HG03108 (cell line): ENCODE measurements at regions not wholly inside any gene's neighbourhood (a gene's known extent, or its start where the extent isn't known, plus 50 kb on each side); places are given as distances from the start of the nearest gene placed in this dataset.

Experiments used
- ATAC-seq: cut with Tn5 transposase; IDR thresholded peaks from one replicate; pipeline ENCODE4 v1.9.1; 2021; ENCODE audit warnings: moderate library complexity; ENCODE audit not compliant: unreplicated experiment

DNA sequence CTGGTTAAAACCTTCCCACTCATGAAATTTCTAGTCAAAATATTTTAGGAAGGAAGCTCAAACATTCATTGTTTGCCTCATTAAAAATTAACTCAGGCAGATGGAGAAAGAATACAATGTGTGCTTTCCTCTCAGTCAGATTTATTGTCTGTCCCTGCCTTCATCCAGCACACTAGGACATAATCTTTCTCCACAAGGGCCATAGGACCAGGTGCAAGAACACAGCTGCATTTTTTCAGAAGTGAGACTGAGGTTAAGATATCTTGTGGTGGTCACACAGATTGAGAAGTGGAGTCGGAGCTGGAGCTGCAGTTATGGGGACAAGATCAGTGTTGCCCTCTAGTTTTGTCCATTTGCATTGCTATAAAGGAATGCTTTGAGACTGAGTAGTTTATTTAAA lies 666.3 kb downstream of the CCSER2 start:
- ATAC-seq: no peak

DNA sequence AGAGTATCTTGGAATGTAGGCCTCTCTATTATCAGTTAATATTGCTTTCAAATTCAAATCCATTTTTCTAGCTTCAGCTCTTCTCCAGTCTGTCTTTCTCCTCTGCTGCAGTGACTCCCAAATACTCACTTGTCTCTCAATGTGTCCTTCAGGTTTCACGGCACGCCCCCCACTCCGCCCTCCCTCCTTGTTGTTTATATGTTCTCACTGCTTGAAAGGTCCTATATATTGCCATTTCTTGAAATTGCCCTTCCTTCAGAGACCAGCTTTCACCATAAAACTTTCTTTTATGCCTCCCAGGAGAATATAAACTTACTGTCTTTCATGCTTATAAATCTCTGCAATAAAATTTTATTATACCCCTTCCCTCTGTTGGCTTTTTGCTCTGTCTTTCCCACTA lies 668.2 kb downstream of the CCSER2 start:
- no peak for ATAC-seq

DNA sequence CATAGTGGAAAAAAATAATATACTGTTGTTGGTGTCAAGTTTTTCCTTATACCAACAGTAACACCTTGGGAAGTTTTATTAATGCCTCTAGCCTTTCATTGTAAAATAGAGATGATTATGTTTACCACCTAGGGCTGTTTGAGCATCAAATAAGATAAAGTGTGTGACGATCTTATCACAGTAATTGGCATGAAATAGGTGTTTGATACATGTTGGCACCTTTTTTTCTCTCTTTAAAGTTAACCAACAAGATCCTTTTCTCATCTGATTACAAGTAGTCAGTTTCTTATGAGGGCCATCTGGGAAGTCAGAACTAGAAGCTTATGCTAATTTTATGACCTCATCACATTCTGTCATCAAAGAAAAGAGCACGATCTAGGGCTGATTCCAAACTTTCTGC lies 669.5 kb downstream of the CCSER2 start:
- ATAC-seq: no peak

DNA sequence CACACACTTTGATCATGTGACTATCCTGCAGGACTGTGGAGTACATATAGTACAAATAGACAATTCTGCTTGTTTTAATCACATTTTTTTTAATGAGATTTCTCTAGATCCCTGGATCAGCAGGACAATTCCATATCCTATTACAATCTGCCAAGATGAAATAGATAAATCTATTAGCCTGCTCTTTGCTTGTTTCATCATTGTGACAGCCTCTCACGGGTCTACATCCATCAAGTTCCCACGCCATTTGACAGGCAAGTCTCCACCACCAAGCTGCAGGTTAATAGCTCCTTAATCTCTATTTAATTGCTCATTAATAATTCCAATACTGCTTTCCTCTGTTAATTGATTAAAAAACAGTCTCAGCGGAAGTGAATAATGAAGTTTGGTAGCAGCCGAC lies 671.5 kb downstream of the CCSER2 start:
- ATAC-seq: no peak

DNA sequence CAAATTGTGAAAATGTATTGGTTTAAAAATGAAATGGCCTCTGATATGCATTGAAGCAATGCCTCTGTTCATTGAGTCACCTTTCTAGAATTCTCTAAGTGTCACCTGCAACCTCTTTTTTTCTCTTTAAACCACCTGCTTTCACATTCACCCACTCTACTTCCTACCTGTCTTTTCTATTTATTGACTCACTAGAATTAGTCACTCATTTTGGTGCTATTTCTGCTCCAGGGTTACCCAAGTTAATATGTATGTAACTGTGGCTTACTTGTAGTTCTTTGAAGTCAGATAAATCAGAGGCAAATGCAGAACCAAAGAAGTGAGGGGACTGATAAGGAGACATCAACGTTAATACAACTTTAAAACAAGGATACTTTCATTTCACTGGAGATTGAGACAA lies 674.7 kb downstream of the CCSER2 start:
- peak; percentile 56 for ATAC-seq

DNA sequence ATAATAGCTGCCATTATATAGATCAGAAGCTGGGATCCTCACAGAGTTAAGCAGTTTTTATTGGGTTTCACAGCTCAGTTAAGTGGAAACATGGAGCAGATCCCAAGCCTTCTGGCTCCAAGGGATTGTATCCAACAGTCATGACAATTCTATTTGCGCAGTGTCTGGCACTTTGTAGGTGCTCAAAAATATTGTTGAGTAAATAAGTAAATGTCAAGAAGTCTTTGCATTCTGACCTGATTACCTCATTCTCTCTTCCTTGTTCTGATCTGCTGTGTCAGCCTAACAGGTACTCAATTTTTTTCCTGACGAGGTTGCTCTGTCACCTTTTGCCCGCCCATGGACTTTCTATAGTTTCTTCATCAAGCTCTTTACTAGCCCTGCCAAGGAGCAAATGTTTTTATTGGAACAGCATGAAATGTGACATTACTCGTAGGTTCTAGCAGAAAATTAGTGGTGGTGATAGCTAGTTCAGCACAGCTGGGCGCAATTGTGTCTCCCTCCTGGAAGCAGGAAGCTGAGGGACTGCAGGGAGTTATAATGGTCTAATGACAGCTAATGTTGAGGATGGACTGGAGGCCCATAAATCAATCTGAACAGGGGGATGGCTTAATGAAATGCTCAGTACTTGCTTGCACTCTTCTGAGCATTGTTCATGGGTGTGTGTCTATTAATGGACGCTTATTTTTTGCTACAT lies 680.2 kb downstream of the CCSER2 start:
- ATAC-seq: no peak

DNA sequence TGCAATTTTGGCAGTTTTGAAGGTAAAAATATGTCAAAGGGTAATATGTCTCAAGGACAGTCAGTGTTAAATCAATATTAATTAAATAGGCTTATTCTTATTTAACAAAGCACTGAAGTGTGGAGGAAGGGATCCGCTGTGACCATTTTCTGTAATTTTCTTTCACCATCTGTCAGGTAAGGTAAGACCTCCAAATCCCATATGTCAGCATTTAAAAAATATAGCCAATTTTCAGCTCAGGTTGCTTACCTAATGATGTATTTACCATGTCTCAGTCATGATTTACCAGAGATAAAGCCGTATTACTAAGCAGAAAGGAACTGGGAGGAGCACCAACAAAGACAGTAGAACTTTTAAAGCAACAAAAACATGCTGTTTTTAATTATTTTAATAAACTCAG lies 683.9 kb downstream of the CCSER2 start:
- ATAC-seq: no peak

DNA sequence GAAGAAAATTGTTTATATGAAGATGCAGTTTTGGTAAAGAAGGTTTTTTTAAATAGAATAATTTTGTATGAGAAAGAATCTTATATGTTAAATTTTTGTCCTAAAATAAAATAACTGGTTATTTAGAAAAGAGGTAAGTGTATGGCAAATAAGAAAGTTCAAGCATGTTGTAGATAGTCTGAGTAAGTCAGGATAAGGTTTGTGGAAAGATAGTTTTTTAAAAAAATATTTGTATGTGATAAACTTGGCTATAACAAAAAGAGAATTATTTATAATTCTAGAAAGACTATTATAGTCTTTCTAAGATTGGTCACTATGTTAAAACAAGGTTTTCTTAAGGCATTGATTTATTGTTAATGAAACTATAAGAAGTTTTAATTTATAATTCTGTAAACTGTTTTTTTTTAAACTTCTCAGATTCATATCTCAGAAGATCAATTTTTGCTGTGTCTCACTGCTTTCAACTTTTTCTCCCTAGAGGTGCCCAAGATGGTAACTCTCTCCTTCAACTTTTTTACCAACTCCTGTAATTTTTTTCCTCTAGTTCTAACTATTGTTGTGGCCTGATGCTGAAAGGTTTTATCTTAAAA lies 698.6 kb downstream of the CCSER2 start:
- no peak for ATAC-seq

DNA sequence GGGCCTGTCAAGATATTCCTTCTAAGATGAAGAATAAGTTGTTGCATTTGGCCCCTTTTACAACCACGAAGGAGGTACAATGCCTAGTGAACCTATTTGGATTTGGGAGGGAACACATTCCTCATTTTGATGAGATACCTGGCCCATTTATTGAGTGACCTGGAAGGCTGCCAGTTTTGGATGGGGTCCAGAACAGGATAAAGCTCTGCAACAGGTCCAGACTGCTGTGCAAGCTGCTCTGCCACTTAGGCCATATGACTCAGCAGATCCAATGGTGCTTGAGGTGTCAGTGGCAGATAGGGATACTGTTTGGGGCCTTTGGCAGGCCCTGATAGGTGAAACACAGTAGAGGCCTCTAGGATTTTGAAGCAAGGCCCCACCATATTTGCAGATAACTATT lies 704.6 kb downstream of the CCSER2 start:
- ATAC-seq: no peak

DNA sequence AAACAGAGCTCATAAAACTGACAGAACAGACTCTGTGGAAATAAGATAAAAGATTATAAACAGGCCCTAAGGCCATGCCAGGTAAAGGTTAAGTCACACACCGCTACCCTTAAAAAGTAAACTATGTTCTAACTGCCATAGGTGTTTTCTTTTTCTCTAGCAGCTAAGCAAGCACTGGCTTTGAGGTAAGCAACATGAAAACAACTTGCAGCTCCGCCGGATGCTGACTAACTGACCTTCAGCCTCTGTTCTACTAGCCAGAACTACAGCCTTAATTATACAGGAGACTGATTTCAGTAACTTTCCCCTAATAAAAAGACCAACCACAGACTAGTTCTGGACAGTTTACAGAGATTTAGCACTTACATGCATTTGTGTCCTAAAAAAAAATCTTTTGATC lies 708.3 kb downstream of the CCSER2 start:
- ATAC-seq: no peak

DNA sequence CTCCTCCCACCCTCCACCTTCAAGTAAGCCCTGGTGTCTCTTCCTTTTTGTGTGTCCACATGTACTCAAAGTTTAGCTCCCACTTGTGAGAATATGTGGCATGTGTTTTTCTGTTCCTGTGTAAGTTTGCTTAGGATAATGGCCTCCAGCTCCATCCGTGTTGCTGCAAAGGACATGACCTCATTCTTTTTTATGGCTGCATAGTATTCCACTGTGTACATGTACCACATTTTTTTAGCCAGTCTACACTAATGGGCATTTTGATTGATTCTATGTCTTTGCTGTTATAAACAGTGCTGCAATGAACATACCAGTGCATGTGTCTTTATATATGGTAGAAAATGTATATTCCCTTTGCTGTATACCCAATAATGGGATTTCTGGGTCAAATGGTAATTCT lies 710.9 kb downstream of the CCSER2 start:
- ATAC-seq: no peak

DNA sequence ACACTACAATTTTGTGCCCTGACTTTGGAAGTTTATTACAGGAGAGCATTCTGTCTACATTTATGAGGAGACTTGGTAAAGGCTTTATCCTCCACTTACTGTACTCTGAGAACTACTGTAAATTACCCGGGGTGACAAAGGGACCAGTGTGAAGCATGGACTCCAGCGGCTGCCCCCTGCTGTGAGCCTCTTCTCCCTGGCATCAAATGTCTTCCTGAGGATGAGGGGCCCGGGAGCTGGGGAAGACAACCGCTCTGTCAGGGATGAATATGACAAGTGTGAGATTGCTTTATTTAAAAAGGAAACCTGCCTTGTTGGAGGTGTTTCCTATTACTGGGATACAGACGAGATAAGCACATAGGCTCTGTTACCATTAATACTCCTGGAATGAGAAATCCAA lies 714.8 kb downstream of the CCSER2 start:
- no peak for ATAC-seq

DNA sequence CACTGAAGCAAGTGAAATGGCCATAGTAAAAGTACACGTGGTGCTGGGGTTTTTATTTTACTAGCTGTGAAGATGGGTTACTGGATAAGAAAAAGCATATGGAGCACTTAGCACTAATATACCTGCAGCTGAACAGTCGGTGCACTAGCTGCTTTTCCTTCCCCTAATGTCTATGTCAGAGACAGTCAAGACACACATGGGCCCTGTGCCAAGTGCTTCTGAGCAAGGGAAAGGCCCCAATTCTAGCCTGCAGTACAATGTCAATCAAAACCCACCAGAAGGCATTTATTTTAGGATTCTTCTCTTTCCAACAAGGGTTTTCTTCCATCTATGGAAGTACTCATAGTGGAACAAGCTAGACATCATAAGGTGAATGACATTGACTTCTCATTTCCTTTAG lies 716.7 kb downstream of the CCSER2 start:
- ATAC-seq: no peak

DNA sequence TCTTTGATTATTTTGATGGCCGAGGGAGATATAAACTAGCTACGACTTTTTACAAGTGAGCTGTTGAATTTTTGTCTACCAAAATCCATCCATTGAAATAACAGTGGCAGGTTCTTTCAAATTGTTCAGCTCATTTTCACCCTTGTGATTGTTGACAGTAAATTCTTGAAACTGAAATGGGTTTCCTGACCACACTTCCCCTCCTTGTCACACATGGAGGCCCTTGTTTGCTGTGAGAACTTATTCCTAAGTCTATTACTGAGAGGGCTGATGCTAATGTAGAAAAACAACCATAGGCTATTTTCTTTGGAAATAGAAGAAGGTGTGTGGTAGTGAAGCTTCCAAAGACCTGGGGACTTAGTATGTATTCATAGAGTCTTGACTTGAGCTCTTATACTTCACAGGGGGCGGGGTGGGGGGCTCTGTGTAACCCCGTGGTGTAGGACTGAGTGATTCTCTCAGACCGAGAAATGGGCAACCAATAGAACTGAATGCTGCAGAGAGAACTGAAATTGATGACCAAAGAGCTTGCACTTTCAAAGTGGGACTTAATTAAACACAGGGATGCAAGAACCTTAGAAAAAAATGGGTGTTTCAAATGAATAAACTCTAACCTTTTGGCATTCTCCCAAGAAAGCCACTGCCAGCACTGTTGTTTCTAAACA lies 718.9 kb downstream of the CCSER2 start:
- ATAC-seq: no peak

DNA sequence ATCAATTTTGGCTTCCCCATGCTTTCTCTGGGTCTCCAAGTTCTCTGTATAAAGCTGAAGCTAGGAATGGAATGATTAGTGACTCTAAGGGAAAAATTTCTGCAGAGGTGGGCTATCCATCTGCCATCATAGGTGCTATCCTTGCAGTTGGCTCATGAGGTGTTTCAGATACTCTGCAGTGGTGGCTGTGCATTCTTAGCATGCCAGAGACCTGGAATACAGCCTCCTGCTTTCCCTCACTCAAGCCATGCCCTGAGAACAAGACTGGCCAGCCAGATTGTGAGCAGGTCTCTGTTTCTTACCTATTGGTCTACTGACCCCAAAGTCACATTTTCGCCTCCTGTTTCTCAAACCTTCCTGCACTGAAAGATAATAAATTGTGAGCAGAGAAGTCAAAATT lies 719.6 kb downstream of the CCSER2 start:
- ATAC-seq: no peak

DNA sequence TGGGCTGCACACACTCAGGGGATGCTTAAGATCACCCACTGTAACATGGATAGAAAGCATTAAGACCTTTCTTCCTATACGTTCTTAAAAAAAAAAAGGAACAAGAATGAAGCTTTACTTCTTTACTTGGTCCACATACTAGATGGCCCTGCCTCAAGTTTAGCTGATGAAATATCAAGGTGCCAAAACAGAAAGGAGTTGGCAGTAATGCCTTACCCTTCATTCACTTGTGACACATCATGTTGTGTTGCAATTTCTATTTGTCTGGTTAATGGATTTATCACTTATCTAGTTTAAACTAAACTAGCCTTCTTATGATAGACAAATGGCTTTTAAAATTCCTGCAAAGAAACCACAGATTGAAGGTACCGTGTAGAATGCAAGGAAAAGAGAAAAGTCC lies 720.3 kb downstream of the CCSER2 start:
- ATAC-seq: no peak

DNA sequence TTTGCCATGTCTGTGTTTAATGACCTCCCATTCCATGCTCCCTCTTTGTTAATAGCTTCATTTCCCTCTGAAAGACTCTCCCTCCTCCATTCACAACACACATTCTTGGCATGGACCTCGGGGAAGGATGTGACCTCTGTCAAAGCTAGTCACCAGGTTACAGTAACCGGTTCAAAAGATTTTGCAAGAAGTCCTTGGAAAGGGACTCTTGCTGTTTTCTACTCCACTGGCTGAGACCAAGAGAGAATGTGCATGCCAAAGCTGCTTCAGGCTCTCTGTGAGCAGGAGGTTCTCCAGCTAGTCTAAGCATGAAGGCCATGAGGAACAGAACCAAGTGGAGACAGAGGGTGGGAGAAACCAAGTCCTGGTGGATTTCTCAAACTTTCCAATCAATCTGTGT lies 732.6 kb downstream of the CCSER2 start:
- no peak for ATAC-seq

DNA sequence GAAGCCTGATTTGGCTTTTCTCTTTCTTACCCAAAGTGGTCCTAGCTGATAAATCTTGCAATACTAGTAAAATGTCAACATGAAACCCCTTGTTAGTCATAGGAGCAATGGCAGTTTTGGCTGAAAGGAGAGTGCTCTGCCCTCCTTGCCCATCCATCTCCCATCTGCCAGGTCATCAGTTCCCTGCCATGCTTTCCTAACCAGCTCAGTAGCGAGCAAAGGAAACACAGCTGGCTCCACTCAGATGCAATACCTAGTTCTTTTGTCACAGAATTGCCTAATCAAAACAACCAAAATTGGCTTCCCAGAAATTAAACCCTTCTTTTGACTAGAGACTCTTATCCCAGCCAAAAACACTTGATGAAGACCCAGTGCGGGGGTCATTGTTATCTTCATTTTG lies 733.0 kb downstream of the CCSER2 start:
- no peak for ATAC-seq

DNA sequence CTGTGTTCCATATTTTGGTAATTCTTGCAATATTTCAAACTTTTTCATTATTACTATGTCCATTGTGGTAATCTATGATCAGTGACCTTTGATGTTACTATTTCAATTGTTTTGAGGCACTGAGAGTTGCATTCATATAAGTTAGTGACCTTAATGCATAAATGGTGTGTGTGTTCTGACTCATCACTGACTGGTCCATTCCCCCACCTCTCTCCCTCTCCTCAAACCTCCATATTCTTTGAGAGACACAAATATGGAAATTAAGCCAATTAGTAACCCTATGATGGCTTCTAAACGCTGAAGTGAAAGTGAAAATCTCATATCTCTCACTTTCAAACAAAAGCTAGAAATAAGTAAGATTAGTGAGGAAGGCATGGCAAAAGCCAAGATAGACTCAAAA lies 739.6 kb downstream of the CCSER2 start:
- ATAC-seq: no peak

DNA sequence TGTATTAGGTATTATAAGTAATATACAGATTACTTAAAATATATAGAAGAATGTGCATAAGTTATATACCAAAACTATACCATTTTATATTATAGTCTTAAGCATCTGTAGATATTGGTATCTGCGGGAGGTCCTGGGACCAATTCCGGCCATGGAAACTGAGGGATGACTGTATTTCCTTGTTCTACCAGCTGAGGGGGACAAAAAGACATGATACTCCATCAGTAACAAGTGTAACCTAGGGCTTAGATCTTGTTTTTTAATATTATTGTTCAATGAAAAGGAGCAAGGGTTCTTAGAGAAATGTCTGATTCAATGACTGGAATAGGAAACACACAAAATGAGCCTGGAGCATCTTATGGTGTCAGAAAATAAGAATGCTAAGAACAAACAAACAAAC lies 752.5 kb downstream of the CCSER2 start:
- no peak for ATAC-seq

DNA sequence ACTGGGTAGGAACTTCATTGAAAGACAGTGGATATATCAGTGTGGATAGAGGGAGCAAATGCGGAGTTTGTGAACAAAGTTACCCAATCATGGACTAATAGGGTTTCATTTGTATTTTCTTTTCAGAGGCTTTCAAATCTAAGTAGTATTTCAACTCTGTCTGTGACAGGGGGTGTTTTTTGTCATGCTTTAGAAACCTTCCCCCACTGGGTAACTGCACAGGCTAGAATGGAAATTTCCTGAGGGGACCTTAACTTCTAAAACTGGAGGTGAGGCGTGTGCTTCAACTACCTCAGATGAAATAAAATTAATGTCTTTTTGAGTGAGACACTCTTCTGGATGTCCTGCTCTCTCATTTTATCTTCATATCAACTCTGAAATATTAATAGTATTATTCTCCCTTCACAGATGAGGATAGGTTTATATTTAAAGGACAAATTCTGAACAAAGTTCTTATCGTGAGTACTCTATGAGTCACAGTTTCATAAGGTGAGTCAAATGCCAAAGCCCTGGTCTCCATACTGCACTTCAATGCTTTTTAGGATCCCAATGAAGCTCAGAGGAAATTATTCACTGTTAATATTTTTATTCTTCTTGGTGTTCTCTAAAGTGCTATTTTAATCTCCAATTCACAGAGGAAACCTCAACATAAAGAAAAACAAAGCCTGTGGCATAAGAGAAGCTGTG lies 770.6 kb downstream of the CCSER2 start:
- ATAC-seq: no peak

DNA sequence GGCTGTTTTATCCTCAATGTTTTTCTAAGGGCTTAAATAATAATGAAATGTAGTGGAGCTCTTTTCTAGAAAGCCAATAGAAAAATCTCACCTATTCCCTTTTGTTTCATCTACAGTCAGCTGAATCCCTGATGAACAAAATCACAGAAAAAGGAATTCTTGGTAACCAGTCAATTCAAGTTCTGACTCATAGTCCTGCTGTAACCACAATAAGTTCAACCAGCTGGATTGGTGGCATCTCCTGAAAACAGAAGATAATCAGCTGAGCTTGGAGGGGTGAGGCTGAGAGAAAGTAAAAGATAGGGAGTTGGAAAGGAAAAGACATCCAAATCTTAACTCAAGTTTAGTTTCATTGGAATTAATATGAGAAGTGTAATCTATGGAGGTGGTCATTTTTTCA lies 772.1 kb downstream of the CCSER2 start:
- ATAC-seq: no peak
